IMR-90 (cell line): ENCODE measurements at regions not wholly inside any gene's neighbourhood (a gene's known extent, or its start where the extent isn't known, plus 50 kb on each side); places are given as distances from the start of the nearest gene placed in this dataset.
"Not testable (repeated sequence)": the region's sequence is repeated elsewhere in the genome, so short reads cannot be mapped to it uniquely, and the experiment has no call there.

ENCODE experiments used
- RCOR1 ChIP-seq: IDR thresholded peaks from 2 replicates; pipeline ENCODE4 v1.6.1; 2012; ENCODE audit warnings: mild to moderate bottlenecking, low read length, improper control_type of control experiment; ENCODE audit not compliant: insufficient replicate concordance
- TF ChIP-seq, protein P1 (sequence below): conservative IDR thresholded peaks from 2 replicates; pipeline ENCODE4 v1.5.1; 2012; ENCODE audit warnings: mild to moderate bottlenecking, low read depth, low read length, improper control_type of control experiment

GRCh38 chr21:6104546-6104945, 4416.8 kb upstream of the TPTE start:
- not testable (repeated sequence) for TF ChIP-seq RCOR1
- TF ChIP-seq, protein P1, sequence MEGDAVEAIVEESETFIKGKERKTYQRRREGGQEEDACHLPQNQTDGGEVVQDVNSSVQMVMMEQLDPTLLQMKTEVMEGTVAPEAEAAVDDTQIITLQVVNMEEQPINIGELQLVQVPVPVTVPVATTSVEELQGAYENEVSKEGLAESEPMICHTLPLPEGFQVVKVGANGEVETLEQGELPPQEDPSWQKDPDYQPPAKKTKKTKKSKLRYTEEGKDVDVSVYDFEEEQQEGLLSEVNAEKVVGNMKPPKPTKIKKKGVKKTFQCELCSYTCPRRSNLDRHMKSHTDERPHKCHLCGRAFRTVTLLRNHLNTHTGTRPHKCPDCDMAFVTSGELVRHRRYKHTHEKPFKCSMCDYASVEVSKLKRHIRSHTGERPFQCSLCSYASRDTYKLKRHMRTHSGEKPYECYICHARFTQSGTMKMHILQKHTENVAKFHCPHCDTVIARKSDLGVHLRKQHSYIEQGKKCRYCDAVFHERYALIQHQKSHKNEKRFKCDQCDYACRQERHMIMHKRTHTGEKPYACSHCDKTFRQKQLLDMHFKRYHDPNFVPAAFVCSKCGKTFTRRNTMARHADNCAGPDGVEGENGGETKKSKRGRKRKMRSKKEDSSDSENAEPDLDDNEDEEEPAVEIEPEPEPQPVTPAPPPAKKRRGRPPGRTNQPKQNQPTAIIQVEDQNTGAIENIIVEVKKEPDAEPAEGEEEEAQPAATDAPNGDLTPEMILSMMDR, result not testable (repeated sequence)
